HCT116 (cell line): ENCODE measurements at regions not wholly inside any gene's neighbourhood (a gene's known extent, or its start where the extent isn't known, plus 50 kb on each side); places are given as distances from the start of the nearest gene placed in this dataset.

Experiments used
- ATF3 ChIP-seq: IDR thresholded peaks from 2 replicates; pipeline ENCODE4 v1.6.1; 2012
- CTCF ChIP-seq, 3 experiments: fragments of 200-600 bp in 1 of 3; sonication (generic) in 1 of 3; IDR thresholded peaks in 2 of 3; conservative IDR thresholded peaks in 1 of 3; 2 replicates each; pipeline ENCODE4 v1.5.1; 2012 to 2017; ENCODE audit warnings: low read depth in 2 of 3, low read length in 2 of 3, antibody characterized with exemption in 1 of 3, borderline replicate concordance in 1 of 3, control low read depth in 1 of 3, mild to moderate bottlenecking in 1 of 3, mixed read lengths in 1 of 3, mixed run types in 1 of 3, moderate library complexity in 1 of 3; ENCODE audit not compliant: insufficient read depth in 1 of 3
- EGR1 ChIP-seq: IDR thresholded peaks from 2 replicates; pipeline ENCODE4 v1.6.1; 2012; ENCODE audit warnings: low read depth
- EZH2phosphoT487 ChIP-seq: fragments of 200-600 bp; IDR thresholded peaks from 2 replicates; pipeline ENCODE4 v1.6.1; 2018; ENCODE audit warnings: antibody characterized with exemption, borderline replicate concordance
- MAX ChIP-seq: IDR thresholded peaks from 2 replicates; pipeline ENCODE4 v1.6.1; 2012
- POLR2A ChIP-seq: IDR thresholded peaks from 2 replicates; pipeline ENCODE4 v1.7.0; 2011; ENCODE audit warnings: borderline replicate concordance; ENCODE audit not compliant: insufficient read depth, insufficient read length; ENCODE audit errors: extremely low read depth
- POLR2AphosphoS5 ChIP-seq: IDR thresholded peaks from 2 replicates; pipeline ENCODE4 v1.6.1; 2011; ENCODE audit warnings: mild to moderate bottlenecking, low read depth, low read length, moderate library complexity
- SP1 ChIP-seq: IDR thresholded peaks from 2 replicates; pipeline ENCODE4 v1.6.1; 2012; ENCODE audit warnings: low read depth

GRCh38 chr6:4516206-4516605, 260.0 kb upstream of the CDYL start:
- TF ChIP-seq CTCF (IDR thresholded peaks at IDR 0.05 in 2 of 3, conservative IDR thresholded peaks at IDR 0.05 in 1 of 3; ENCODE audit: borderline replicate concordance in 1 of 3, insufficient read depth in 1 of 3, low read depth in 2 of 3, low read length in 2 of 3) (no peak), POLR2AphosphoS5 (no peak), SP1 (no peak), EGR1 (no peak), ATF3 (no peak), MAX (no peak), POLR2A (no peak), EZH2phosphoT487 (no peak)
